ENCODE measurements at regions not wholly inside any gene's neighbourhood (a gene's known extent, or its start where the extent isn't known, plus 50 kb on each side); places are given as distances from the start of the nearest gene placed in this dataset.

- no peak for TF ChIP-seq CTCF (IDR thresholded peaks at IDR 0.05; ENCODE audit: unreplicated experiment)
- no peak for DNase-seq (ENCODE audit: unreplicated experiment)
- POLR2A ChIA-PET: no interaction called here
- no TSS peak for BruUV-seq (replicated peaks)
- no peaks in the 10 kb centered on the region for H3K9me3 Mint-ChIP-seq (ENCODE audit: unreplicated experiment)
- CTCF ChIA-PET: no interaction called here
- H3K4me1 Mint-ChIP-seq (ENCODE audit: insufficient read depth, unreplicated experiment): no peaks in the 10 kb centered on the region
- H3K27ac Mint-ChIP-seq (ENCODE audit: low read depth, unreplicated experiment): no peak overlapping the region
- intact Hi-C loops (cut with micrococcal nuclease): no loop called here
- H3K27me3 Mint-ChIP-seq (ENCODE audit: insufficient read depth, unreplicated experiment): peaks cover 55% of the 10 kb centered on the region
- H3K36me3 Mint-ChIP-seq (ENCODE audit: insufficient read depth, unreplicated experiment): no peaks in the 10 kb centered on the region
- H3K4me3 Mint-ChIP-seq (ENCODE audit: unreplicated experiment): no peak overlapping the region
Measured at GRCh38 chr7:85447004-85447403, 260.1 kb upstream of the SEMA3D start.

GRCh38 chr7:85426487-85426960 is 239.7 kb upstream of the SEMA3D start:
- Mint-ChIP-seq H3K27me3 (ENCODE audit: insufficient read depth, unreplicated experiment) (peaks cover 37% of the 10 kb centered on the region), H3K4me3 (ENCODE audit: unreplicated experiment) (no peak overlapping the region), H3K36me3 (ENCODE audit: insufficient read depth, unreplicated experiment) (no peaks in the 10 kb centered on the region), H3K4me1 (ENCODE audit: insufficient read depth, unreplicated experiment) (no peaks in the 10 kb centered on the region), H3K27ac (ENCODE audit: low read depth, unreplicated experiment) (no peak overlapping the region), H3K9me3 (ENCODE audit: unreplicated experiment) (no peaks in the 10 kb centered on the region)
- ChIA-PET CTCF (no interaction called here), POLR2A (no interaction called here)
- DNase-seq (ENCODE audit: unreplicated experiment): no peak
- TF ChIP-seq CTCF (IDR thresholded peaks at IDR 0.05; ENCODE audit: unreplicated experiment): no peak
- no TSS peak for BruUV-seq (replicated peaks)
- intact Hi-C loops (cut with micrococcal nuclease): no loop called here

- H3K4me1 Mint-ChIP-seq (ENCODE audit: insufficient read depth, unreplicated experiment): no peaks in the 10 kb centered on the region
- POLR2A ChIA-PET: no interaction called here
- H3K36me3 Mint-ChIP-seq (ENCODE audit: insufficient read depth, unreplicated experiment): no peaks in the 10 kb centered on the region
- TF ChIP-seq CTCF (IDR thresholded peaks at IDR 0.05; ENCODE audit: unreplicated experiment): no peak
- intact Hi-C loops (cut with micrococcal nuclease): no loop called here
- H3K4me3 Mint-ChIP-seq (ENCODE audit: unreplicated experiment): no peak overlapping the region
- DNase-seq (ENCODE audit: unreplicated experiment): no peak
- H3K9me3 Mint-ChIP-seq (ENCODE audit: unreplicated experiment): no peaks in the 10 kb centered on the region
- no TSS peak for BruUV-seq (replicated peaks)
- CTCF ChIA-PET: no interaction called here
- peaks cover 15% of the 10 kb centered on the region for H3K27me3 Mint-ChIP-seq (ENCODE audit: insufficient read depth, unreplicated experiment)
- no peak overlapping the region for H3K27ac Mint-ChIP-seq (ENCODE audit: low read depth, unreplicated experiment)
Measured at GRCh38 chr7:85424298-85424697, 237.4 kb upstream of the SEMA3D start.

GRCh38 chr7:85423209-85423895 is 236.5 kb upstream of the SEMA3D start:
- Mint-ChIP-seq H3K9me3 (ENCODE audit: unreplicated experiment) (no peaks in the 10 kb centered on the region), H3K4me3 (ENCODE audit: unreplicated experiment) (no peak overlapping the region), H3K36me3 (ENCODE audit: insufficient read depth, unreplicated experiment) (no peaks in the 10 kb centered on the region), H3K4me1 (ENCODE audit: insufficient read depth, unreplicated experiment) (no peaks in the 10 kb centered on the region), H3K27me3 (ENCODE audit: insufficient read depth, unreplicated experiment) (peaks cover 5% of the 10 kb centered on the region), H3K27ac (ENCODE audit: low read depth, unreplicated experiment) (no peak overlapping the region)
- TF ChIP-seq CTCF (IDR thresholded peaks at IDR 0.05; ENCODE audit: unreplicated experiment): no peak
- no TSS peak for BruUV-seq (replicated peaks)
- CTCF ChIA-PET: no interaction called here
- POLR2A ChIA-PET: interaction anchor here (0.6 kb wide), 1 partner anchor 48 kb away, joined by 3 read pairs; no protein-coding TSS in a partner anchor
- intact Hi-C loops (cut with micrococcal nuclease): no loop called here
- no peak for DNase-seq (ENCODE audit: unreplicated experiment)

All from MCF 10A (cell line).